ENCODE measurements at regions not wholly inside any gene's neighbourhood (a gene's known extent, or its start where the extent isn't known, plus 50 kb on each side); places are given as distances from the start of the nearest gene placed in this dataset.
A peak's percentile ranks its signal among the peaks of the same experiment; 100 is the strongest.
"Not testable (repeated sequence)": the region's sequence is repeated elsewhere in the genome, so short reads cannot be mapped to it uniquely, and the experiment has no call there.

DNA sequence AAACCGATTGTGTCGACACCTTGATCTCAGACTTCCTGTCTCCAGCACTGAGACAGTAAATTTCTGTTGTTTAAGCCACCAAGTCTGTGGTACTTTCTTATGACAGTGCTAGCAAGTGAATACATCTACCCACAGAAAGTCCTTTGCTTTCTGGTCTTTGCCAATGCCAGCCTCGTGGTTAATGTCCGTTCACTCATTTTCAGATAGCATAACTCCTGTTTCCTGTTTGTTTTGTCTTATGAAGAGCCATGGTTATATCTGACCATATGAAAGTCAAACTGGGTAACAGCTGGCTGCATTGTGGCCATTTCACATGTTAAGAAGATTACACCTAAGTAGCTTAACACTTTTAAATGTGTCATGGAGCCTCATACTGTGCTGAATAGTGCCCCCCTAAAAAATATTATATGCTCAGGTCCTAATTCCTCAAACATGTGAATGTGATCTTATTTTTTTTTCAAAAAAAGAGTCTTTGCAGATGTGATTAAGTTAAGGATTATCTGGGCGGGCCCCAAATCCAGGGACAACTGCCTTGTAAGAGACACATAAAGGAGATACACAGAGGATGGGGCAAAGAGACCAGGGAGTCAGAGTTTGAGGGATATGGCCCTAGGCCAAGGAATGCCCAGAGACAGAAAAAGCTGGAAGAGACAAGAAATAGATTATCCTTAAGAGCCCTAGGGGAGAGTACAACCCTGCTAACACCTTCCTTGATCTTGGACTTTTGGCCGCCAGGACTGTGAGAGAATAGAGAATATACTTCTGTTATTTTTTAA lies 118.0 kb downstream of the KCNE4 start:
- no peak for DNase-seq (ENCODE audit: missing footprints)
- intact Hi-C loops (cut with DNase I) = no loop called here
- ATAC-seq = no peak

DNA sequence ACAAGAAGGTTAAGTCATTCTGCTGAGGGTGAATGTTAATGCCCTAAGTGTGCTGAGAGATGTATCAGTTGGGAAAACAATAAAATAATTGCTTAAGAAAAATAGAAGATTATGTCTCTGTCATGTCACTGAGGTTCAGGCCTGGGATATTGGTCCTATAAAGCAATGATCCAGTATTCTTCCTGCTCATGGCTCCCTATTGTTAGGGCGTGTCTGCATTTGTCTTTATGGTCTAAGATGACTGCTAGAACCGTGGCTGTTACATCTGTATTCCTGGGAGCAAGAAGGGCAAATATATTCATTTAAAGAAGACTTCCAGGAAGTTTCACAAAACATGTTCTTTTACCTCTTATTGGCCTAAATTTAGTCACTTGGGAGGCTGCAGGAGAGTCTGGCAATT lies 125.0 kb downstream of the KCNE4 start:
- ATAC-seq (no peak), DNase-seq (ENCODE audit: missing footprints) (no peak)
- intact Hi-C loops (cut with DNase I) = no loop called here

DNA sequence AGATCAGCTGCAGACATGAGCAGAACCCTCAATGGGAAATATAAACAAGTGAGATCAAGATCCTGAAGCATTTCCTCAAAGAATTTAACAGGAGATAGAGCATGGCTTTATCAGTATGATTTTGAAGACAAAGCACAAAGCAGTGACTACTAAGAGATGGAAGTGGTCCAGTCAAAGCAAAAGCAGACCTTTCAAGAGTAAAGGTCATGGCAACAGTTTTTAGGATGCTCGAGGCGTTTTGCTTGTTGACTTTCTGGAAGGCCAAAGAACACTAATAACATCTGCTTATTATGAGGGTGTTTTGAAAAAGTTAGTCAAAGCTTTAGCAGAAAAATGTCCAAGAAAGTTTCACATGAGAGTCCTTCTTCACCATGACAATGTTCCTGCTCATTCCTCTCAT lies 128.5 kb downstream of the KCNE4 start:
- intact Hi-C loops (cut with DNase I) = no loop called here
- ATAC-seq = no peak
- DNase-seq (ENCODE audit: missing footprints) = no peak

DNA sequence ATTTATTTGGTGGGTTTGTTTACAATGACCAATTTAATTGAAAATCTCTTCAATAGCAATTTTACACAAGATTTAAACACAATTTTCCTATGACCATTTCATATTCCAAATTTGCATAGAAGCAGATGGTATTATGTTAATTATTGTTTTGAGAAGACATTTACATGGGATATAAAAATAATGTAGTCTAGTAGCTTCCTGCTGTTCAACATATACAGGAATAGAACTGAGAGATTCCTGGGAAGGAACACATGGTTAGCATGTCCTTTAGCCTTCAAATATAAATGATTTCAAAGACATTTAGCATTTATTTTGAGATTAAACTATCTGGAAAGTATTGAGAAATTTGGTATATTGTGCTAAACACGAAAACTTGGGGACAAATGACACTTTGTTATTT lies 129.6 kb downstream of the KCNE4 start:
- intact Hi-C loops (cut with DNase I) = no loop called here
- DNase-seq (ENCODE audit: missing footprints) (no peak), ATAC-seq (no peak)

DNA sequence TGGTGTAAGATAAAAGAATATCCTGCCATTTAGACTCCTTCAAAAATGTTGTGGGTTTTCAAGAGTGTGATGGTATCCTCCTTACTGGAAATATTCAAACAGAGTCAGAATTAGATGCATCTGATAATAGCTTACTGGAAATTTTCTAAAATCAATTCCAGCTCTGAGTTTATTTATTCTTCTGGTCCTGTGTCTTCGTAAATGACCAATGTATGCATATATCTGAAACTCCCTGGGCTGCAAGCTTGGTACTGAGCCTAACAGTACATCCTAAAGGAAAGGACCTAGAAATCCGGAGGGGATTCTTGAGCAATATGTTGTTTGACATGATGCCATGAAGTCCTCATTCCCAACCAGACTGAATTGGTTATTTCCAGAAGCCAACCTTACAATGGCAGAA lies 130.4 kb downstream of the KCNE4 start:
- intact Hi-C loops (cut with DNase I) = no loop called here
- ATAC-seq (no peak), DNase-seq (ENCODE audit: missing footprints) (no peak)

DNA sequence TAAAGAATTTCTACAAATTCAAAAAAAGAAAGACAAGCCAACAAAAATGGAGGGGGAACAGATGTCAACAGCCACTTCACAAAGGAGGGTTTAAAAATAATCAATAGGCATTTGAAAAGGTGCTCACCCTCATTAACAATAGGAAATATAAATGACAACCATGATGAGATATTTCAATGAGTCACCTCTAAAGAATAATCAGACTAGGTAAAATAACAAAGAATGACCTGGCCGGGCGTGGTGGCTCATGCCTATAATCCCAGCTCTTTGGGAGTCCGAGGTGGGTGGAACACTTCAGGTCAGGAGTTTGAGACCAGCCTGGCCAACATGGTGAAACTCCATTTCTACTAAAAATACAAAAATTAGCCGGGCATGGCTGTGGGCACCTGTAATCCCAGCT lies 133.6 kb downstream of the KCNE4 start:
- intact Hi-C loops (cut with DNase I) = no loop called here
- no peak for DNase-seq (ENCODE audit: missing footprints)
- no peak for ATAC-seq

DNA sequence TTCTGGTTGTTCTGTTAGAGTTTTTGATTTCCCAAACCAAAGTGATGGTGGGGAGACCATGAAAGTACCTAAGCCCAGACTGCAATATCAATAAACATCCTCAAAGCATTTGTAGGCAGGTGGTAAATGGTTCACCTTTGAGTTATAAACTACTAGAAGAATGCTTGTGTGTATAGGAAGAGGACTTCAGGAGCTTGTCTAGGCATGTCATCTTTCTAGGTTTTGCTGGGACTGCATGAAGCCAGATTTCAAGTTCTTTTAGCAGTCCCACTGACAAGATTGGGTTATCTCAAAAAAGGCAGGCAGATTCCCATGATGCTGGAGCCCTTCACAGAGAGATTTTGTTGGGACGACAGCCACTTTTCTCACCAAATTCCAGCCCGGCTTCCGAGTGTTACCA lies 135.3 kb downstream of the KCNE4 start:
- no peak for DNase-seq (ENCODE audit: missing footprints)
- no peak for ATAC-seq
- intact Hi-C loops (cut with DNase I) = no loop called here

DNA sequence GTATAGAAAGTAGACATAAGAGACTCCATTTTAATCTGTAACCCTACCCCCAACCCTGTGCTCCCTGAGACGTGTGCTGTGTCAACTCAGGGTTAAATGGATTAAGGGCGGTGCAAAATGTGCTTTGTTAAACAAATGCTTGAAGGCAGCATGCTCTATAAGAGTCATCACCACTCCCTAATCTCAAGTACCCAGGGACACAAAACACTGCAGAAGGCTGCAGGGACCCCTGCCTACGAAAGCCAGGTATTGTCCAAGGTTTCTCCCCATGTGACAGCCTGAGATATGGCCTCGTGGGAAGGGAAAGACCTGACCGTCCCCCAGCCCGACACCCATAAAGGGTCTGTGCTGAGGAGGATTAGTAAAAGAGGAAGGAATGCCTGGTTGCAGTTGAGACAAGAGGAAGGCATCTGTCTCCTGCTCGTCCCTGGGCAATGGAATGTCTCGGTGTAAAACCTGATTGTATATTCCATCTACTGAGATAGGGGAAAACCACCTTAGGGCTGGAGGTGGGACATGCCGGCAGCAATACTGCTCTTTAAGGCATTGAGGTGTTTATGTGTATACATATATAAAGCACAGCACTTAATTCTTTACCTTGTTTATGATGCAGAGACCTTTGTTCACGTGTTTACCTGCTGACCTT lies 138.7 kb downstream of the KCNE4 start:
- intact Hi-C loops (cut with DNase I); DNase-seq (ENCODE audit: missing footprints); ATAC-seq: not testable (repeated sequence)

DNA sequence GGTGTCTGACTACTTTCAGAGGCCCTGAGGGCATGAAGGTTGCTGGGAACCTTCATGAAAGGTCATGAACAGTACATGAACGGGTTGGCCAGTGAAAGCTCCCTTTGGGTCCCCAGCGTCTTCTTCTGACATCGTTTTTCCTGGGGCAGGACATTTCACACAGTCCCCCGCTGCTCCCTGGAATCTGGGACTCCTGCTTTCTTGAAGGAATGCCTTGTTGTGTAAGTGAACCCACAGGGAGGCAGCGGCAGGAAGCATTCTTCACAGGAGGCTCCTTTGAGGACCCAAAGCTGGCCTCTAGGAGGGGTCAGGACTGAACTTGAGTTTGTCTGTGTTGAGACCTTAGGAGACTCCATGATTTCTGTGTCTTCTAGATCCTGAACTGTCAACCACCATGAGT lies 144.3 kb downstream of the KCNE4 start:
- intact Hi-C loops (cut with DNase I) = no loop called here
- DNase-seq (ENCODE audit: missing footprints) (no peak), ATAC-seq (peak; percentile 44)

DNA sequence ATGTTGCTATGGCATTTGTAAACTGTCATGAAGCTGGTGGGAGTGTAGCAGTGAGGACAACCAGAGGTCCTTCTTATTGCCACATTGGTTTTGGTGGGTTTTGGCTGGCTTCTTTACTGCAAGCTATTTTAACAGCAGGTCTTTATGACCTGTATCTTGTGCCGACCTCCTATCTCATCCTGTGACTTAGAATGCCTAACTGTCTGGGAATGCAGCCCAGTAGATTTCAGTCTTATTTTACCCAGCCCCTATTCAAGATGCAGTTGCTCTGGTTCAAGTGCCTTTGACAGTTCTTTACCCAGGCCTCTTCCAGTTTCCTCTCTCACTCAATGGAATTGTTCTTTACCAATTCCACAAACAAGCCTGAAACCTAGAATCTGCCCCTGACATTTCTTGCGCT lies 145.1 kb downstream of the KCNE4 start:
- DNase-seq (ENCODE audit: missing footprints) (no peak), ATAC-seq (no peak)
- intact Hi-C loops (cut with DNase I) = no loop called here

DNA sequence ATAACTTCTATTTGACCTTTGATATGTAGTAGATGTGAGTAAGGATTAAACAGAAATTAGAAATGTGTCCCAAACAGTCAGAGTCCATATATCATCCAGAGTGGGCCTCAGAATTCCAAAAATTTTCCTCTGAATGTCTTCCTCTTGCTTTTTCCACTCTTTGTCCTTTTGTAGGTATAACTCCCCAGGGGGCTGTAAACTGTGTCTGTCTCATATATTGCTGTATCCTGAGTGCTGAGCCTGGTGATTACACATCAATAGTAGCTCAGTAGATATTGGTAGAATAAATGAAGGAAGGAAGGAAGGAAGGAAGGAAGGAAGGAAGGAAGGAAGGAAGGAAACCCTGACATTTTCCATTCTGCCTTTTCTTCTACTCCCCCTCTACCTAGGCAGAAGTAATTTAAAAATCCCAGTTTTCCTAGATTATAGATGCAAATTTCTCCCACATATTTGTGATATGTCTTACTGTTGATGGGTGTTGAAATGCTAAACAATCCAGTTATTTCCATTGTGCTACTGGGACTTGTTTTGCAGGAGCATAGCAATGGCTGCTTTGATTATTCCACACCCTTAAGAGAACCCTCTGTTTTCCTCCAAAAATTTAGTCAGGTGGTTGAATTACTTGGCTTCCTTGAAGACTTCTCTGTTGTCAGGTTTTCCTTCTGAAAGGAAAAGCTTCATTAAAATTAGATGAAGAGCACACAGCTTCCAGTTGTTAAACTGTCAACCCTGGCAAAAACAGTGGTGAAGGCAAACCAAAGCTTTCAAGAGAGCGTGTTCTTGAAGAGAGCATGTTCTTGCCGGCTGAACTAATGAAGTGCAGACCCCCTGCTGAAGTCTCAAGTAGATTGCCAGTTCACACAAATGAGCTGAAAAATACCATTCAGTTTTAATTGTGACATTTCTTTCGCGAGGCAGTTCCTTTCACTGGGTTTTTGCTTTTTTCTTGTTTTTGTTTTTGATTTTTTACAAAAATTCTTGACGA lies 147.8 kb downstream of the KCNE4 start:
- no peak for ATAC-seq
- no peak for DNase-seq (ENCODE audit: missing footprints)
- intact Hi-C loops (cut with DNase I) = no loop called here

DNA sequence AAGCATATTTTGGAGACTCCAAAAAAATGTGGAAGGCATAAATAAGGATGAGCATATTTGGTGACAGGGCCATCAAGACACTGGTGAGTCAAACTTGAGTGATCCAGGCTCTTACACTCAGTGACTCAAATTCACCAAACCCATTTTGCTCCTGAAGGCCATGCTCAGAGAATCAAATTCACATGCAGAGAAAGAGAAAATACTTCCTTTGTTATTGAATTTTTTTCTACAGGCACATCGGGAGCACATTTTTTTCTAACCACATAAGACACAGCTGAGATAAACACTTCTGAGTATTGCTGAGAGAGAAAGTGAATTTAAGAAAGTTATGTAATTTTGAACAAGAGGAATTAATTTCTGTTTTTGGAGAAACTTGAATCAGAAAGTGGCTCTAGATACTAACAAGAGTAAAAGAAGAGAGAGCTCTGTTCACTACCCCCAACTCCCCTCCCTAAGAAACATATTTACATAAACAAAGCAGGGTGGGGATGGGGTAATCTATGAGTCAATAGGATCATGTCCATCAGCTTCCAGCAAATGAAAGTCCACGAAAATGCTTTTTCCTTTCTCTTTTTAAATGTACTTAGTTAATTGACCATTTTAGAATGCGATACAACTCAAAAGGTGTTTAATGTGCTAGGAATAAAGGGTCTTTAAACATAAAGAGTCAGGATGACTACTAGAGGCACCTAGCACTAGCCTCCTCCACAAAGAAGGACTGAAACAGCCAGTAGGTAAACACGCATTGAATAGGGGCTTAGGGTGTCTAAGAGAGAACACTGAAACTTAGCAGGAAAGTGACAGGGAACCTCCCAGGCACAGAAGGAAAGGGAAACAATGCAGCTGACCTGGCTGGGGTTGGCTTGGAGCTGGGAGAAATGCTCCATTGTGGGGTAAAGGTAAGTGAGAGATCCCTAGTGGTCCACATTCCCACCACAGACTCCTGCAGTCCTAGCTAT lies 152.3 kb downstream of the KCNE4 start:
- intact Hi-C loops (cut with DNase I) = no loop called here
- ATAC-seq = no peak
- DNase-seq (ENCODE audit: missing footprints) = no peak

DNA sequence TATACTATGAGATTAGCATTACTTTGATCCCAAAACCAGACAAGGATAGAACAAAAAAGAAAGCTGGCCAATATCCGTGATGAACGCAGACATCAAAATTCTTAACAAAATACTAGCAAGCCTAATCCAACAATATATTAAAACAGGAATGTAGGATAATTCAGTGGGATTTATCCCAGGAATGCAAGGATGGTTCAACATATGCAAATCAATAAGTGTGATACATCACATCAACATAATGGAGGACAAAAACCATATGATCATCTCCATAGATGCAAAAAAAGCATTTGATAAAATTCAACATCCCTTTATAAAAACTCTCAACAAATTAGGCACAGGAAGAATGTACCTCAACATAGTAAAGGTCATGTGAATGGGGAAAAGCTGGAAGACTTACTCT lies 158.5 kb downstream of the KCNE4 start:
- DNase-seq (ENCODE audit: missing footprints) = no peak
- intact Hi-C loops (cut with DNase I) = no loop called here
- ATAC-seq = no peak

DNA sequence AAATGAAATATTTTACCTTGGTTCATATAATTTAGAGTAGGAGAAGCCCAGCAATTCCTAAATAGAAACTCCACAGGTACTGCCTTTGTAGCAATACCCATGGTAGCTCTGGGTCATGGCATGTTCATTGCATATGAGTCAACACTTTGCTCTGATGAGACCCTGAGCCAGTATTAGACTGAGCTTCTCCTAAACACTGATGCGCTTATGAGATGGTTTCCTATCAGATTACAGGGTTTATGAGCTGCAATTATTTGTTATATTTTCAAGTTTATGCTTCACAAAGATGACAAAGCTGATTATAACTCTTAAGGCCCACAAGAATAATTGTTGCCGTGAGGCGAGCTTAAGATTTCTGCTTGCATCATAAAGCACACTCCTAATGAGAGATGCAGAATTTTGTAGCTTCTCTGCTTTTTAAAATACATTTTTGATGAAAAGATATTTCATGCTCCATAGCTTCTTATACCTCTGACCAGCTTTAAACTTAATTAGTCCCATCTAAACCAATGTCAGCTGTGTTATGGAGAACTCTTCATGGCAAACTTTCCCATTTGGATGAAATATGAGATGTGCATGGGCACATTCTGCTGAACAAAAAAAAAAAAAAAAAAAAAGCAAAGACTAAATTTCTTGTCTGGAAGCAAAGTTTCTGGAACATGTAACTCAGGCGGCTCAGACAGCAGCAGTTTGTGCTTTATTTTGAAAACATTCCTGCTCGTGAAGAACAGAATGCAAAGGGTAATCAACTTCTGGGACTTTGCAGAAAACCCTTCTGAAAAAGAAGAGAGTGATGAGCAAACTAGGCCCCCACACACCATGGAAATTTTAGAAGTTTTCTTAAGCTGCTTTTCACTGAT lies 162.6 kb downstream of the KCNE4 start:
- intact Hi-C loops (cut with DNase I) = no loop called here
- ATAC-seq = no peak
- DNase-seq (ENCODE audit: missing footprints) = no peak

DNA sequence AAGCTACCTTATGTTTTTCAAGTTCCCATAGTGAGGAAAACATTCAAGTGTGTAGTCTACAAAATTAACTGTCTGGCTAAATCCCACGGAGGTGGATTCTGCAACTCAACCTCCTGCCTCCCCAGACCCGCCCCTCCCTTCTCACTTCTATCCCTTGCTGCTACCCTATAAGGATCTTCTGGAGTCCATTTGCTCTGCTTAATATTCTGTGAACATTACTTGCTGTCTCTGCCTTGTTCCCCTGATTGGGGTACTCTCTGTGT lies 163.2 kb downstream of the KCNE4 start:
- no peak for ATAC-seq
- intact Hi-C loops (cut with DNase I) = no loop called here
- no peak for DNase-seq (ENCODE audit: missing footprints)

DNA sequence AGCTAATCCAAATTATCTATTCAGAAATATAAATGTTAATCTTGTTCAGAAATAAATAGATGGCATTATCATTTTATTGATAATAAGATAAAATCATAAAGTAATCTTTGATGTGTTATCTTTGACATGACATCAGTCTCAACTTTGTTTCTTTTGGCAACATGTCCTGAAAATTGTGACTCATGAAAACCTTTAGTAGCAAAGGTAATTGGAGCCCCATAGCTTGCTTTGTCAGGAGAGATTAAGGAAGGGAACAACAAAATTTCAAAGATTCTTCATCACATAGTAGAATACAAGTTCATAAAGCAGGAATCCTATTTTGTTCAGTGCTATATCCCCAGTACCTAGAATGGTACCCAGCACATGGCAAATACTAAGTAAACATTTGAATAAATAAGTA lies 165.4 kb downstream of the KCNE4 start:
- intact Hi-C loops (cut with DNase I) = no loop called here
- no peak for DNase-seq (ENCODE audit: missing footprints)
- no peak for ATAC-seq

DNA sequence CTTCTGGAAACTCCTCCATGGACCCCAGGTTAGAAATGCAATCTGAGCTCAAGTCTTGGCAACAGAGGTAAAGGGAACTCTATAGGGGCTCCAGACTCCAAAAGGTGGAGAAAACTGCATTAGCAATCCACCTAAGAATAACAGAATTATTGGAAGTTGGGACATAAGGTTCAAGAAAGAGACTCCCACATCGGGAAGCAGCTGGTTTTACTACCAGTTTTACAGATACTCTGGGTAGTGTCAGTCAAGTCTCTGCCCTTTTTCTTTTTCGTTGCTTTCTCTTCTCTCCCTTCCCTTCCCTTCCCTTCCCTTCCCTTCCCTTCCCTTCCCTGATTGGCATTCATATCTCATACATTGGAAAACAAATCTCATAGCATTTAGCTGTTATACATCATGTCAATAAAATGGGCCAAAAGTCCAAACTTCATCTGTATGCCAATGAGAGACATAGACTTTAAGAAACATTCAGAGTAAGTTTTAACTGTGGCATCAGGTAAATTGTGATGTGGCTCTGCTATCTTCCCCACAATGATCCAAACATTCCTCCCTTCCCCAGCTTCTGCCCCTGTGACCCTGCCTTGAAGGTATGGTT lies 166.7 kb downstream of the KCNE4 start:
- intact Hi-C loops (cut with DNase I) = no loop called here
- DNase-seq (ENCODE audit: missing footprints) (no peak), ATAC-seq (no peak)

Measured in Right ventricle myocardium inferior (tissue), 1 donor.